CD8-positive, alpha-beta memory T cell (primary cell): ENCODE measurements at regions not wholly inside any gene's neighbourhood (a gene's known extent, or its start where the extent isn't known, plus 50 kb on each side); places are given as distances from the start of the nearest gene placed in this dataset.
A peak's percentile ranks its signal among the peaks of the same experiment; 100 is the strongest.

ENCODE experiments used
- CTCF ChIA-PET: fragments of 350-600 bp; sonication (Branson Sonifier 250); formaldehyde crosslinking; loops from one replicate; lab custom pipeline; 2021; ENCODE audit warnings: antibody characterized with exemption; lab: Charles Lee
- POLR2A ChIA-PET: fragments of 350-600 bp; sonication (Branson Sonifier 250); formaldehyde crosslinking; loops from one replicate; lab custom pipeline; 2021; ENCODE audit warnings: antibody characterized with exemption; lab: Charles Lee
- DNase-seq, 5 donors: peaks; one replicate each; pipeline versions ENCODE4 v3.0.0 to v3.0.0-alpha.2; 2020 to 2022; ENCODE audit warnings: mixed read lengths in 1 of 5
- H3K27ac ChIP-seq: one replicate; pipeline ENCODE4 v1.7.0; 2013; ENCODE audit warnings: low read depth, mild to moderate bottlenecking, low read length, moderate library complexity
- H3K27me3 ChIP-seq: 2 replicates; pipeline ENCODE4 v1.7.0; 2013; ENCODE audit warnings: low read length, mild to moderate bottlenecking; ENCODE audit not compliant: insufficient read depth, poor library complexity, severe bottlenecking
- H3K36me3 ChIP-seq: 2 replicates; pipeline ENCODE4 v1.7.0; 2013; ENCODE audit warnings: mild to moderate bottlenecking, low read length, moderate library complexity; ENCODE audit not compliant: insufficient read depth
- H3K4me1 ChIP-seq: 2 replicates; pipeline ENCODE4 v1.7.0; 2013; ENCODE audit warnings: mild to moderate bottlenecking, low read length, moderate library complexity; ENCODE audit not compliant: insufficient read depth
- H3K4me3 ChIP-seq: 2 replicates; pipeline ENCODE4 v1.7.0; 2013; ENCODE audit warnings: mild to moderate bottlenecking, low read length
- H3K9me3 ChIP-seq: 2 replicates; pipeline ENCODE4 v1.7.0; 2013; ENCODE audit warnings: mild to moderate bottlenecking, low read length
- H3K27ac Mint-ChIP-seq, 8 donors: one replicate each; pipeline ENCODE4 v1.8.0; 2020 to 2021; ENCODE audit warnings: mixed read lengths in 8 of 8, mild to moderate bottlenecking in 6 of 8, inconsistent platforms in 3 of 8, moderate library complexity in 3 of 8
- H3K27me3 Mint-ChIP-seq, 2 donors: one replicate each; pipeline ENCODE4 v1.8.0; 2020 to 2021; ENCODE audit warnings: mixed read lengths in 2 of 2, mild to moderate bottlenecking in 1 of 2, moderate library complexity in 1 of 2
- H3K36me3 Mint-ChIP-seq, 3 donors: one replicate each; pipeline ENCODE4 v1.8.0; 2020 to 2021; ENCODE audit warnings: mixed read lengths in 3 of 3, inconsistent platforms in 1 of 3, mild to moderate bottlenecking in 1 of 3
- H3K4me1 Mint-ChIP-seq, 3 donors: one replicate each; pipeline ENCODE4 v1.8.0; 2020 to 2021; ENCODE audit warnings: mixed read lengths in 3 of 3, inconsistent platforms in 1 of 3, mild to moderate bottlenecking in 1 of 3
- H3K4me3 Mint-ChIP-seq, 7 donors: one replicate each; pipeline ENCODE4 v1.8.0; 2020 to 2021; ENCODE audit warnings: mixed read lengths in 7 of 7, mild to moderate bottlenecking in 6 of 7, moderate library complexity in 4 of 7, inconsistent platforms in 2 of 7
- H3K9me3 Mint-ChIP-seq, 5 donors: one replicate each; pipeline ENCODE4 v1.8.0; 2020 to 2022; ENCODE audit warnings: mixed read lengths in 5 of 5, mild to moderate bottlenecking in 3 of 5, moderate library complexity in 2 of 5, inconsistent platforms in 1 of 5

GRCh38 chrX:39688219-39688575 is 409.6 kb downstream of the BCOR start:
- Histone ChIP-seq H3K36me3 (no peaks in the 10 kb centered on the region), H3K4me3 (no peak overlapping the region), H3K9me3 (no peaks in the 10 kb centered on the region), H3K27me3 (no peaks in the 10 kb centered on the region), H3K4me1 (no peaks in the 10 kb centered on the region), H3K27ac (no peak overlapping the region)
- CTCF ChIA-PET = no interaction called here
- Mint-ChIP-seq H3K27me3 (peaks cover 23 to 36% of the 10 kb centered on the region in 2 donors), H3K4me1 (peaks cover 0 to 7% (median 0%) of the 10 kb centered on the region in 3 donors), H3K4me3 (peak overlapping the region in 1 of 7 donors; percentile 29), H3K27ac (no peak overlapping the region), H3K9me3 (no peaks in the 10 kb centered on the region), H3K36me3 (no peaks in the 10 kb centered on the region)
- POLR2A ChIA-PET = no interaction called here
- DNase-seq = no peak

- no peak overlapping the region for H3K27ac ChIP-seq
- H3K36me3 Mint-ChIP-seq = no peaks in the 10 kb centered on the region
- no peaks in the 10 kb centered on the region for H3K9me3 ChIP-seq
- H3K4me3 ChIP-seq = no peak overlapping the region
- H3K4me1 Mint-ChIP-seq = peaks cover 0 to 7% (median 0%) of the 10 kb centered on the region in 3 donors
- H3K36me3 ChIP-seq = no peaks in the 10 kb centered on the region
- no peaks in the 10 kb centered on the region for H3K9me3 Mint-ChIP-seq
- no peak for DNase-seq
- POLR2A ChIA-PET = no interaction called here
- peaks cover 27 to 36% of the 10 kb centered on the region in 2 donors for H3K27me3 Mint-ChIP-seq
- no peak overlapping the region for H3K27ac Mint-ChIP-seq
- H3K27me3 ChIP-seq = no peaks in the 10 kb centered on the region
- no peaks in the 10 kb centered on the region for H3K4me1 ChIP-seq
- CTCF ChIA-PET = no interaction called here
- H3K4me3 Mint-ChIP-seq = peak overlapping the region in 1 of 7 donors; percentile 29
Observed at GRCh38 chrX:39688576-39689375, 409.0 kb downstream of the BCOR start.

GRCh38 chrX:39689376-39690104 is 408.2 kb downstream of the BCOR start:
- no peaks in the 10 kb centered on the region for H3K27me3 ChIP-seq
- POLR2A ChIA-PET = no interaction called here
- no peak for DNase-seq
- H3K4me1 ChIP-seq = no peaks in the 10 kb centered on the region
- Mint-ChIP-seq H3K4me1 (peaks cover 0 to 7% (median 0%) of the 10 kb centered on the region in 3 donors), H3K27me3 (peaks cover 29 to 36% of the 10 kb centered on the region in 2 donors), H3K27ac (no peak overlapping the region), H3K36me3 (no peaks in the 10 kb centered on the region), H3K4me3 (peak overlapping the region in 3 of 7 donors; percentile 37 to 54 (median 49)), H3K9me3 (no peaks in the 10 kb centered on the region)
- H3K4me3 ChIP-seq = no peak overlapping the region
- H3K27ac ChIP-seq = no peak overlapping the region
- H3K9me3 ChIP-seq = no peaks in the 10 kb centered on the region
- no peaks in the 10 kb centered on the region for H3K36me3 ChIP-seq
- CTCF ChIA-PET = no interaction called here

GRCh38 chrX:39690541-39691415 is 407.0 kb downstream of the BCOR start:
- no peak overlapping the region for H3K27ac ChIP-seq
- H3K27me3 ChIP-seq = no peaks in the 10 kb centered on the region
- ChIA-PET CTCF (no interaction called here), POLR2A (no interaction called here)
- no peaks in the 10 kb centered on the region for H3K9me3 ChIP-seq
- no peaks in the 10 kb centered on the region for H3K9me3 Mint-ChIP-seq
- no peaks in the 10 kb centered on the region for H3K36me3 Mint-ChIP-seq
- H3K36me3 ChIP-seq = no peaks in the 10 kb centered on the region
- H3K4me3 ChIP-seq = no peak overlapping the region
- H3K4me1 Mint-ChIP-seq = peaks cover 0 to 7% (median 0%) of the 10 kb centered on the region in 3 donors
- H3K4me1 ChIP-seq = no peaks in the 10 kb centered on the region
- no peak for DNase-seq
- no peak overlapping the region for H3K27ac Mint-ChIP-seq
- peaks cover 31 to 33% of the 10 kb centered on the region in 2 donors for H3K27me3 Mint-ChIP-seq
- H3K4me3 Mint-ChIP-seq = no peak overlapping the region

- CTCF ChIA-PET = no interaction called here
- no peaks in the 10 kb centered on the region for H3K36me3 Mint-ChIP-seq
Observed at GRCh38 chrX:39691724-39692123, 406.0 kb downstream of the BCOR start.

GRCh38 chrX:39692796-39693195 is 405.0 kb downstream of the BCOR start:
- H3K9me3 ChIP-seq = no peaks in the 10 kb centered on the region

More at GRCh38 chrX:39691724-39692123, 406.0 kb downstream of the BCOR start:
- H3K36me3 ChIP-seq = no peaks in the 10 kb centered on the region
- H3K27me3 ChIP-seq = no peaks in the 10 kb centered on the region
- DNase-seq = no peak
- H3K4me3 Mint-ChIP-seq = no peak overlapping the region
- H3K9me3 ChIP-seq = no peaks in the 10 kb centered on the region
- POLR2A ChIA-PET = no interaction called here
- no peaks in the 10 kb centered on the region for H3K4me1 ChIP-seq
- H3K4me3 ChIP-seq = no peak overlapping the region
- no peak overlapping the region for H3K27ac Mint-ChIP-seq
- no peak overlapping the region for H3K27ac ChIP-seq
- H3K27me3 Mint-ChIP-seq = peaks cover 29 to 30% of the 10 kb centered on the region in 2 donors
- H3K9me3 Mint-ChIP-seq = peaks cover 0 to 3% (median 2%) of the 10 kb centered on the region in 5 donors
- peaks cover 0 to 7% (median 0%) of the 10 kb centered on the region in 3 donors for H3K4me1 Mint-ChIP-seq

GRCh38 chrX:39693298-39693697 is 404.5 kb downstream of the BCOR start:
- Histone ChIP-seq H3K4me1 (no peaks in the 10 kb centered on the region), H3K27me3 (no peaks in the 10 kb centered on the region), H3K4me3 (no peak overlapping the region), H3K27ac (no peak overlapping the region), H3K9me3 (no peaks in the 10 kb centered on the region), H3K36me3 (no peaks in the 10 kb centered on the region)
- DNase-seq = no peak
- Mint-ChIP-seq H3K36me3 (no peaks in the 10 kb centered on the region), H3K27me3 (peaks cover 24 to 26% of the 10 kb centered on the region in 2 donors), H3K27ac (no peak overlapping the region), H3K4me1 (peaks cover 0 to 4% (median 0%) of the 10 kb centered on the region in 3 donors), H3K4me3 (no peak overlapping the region), H3K9me3 (peaks cover 0 to 3% (median 2%) of the 10 kb centered on the region in 5 donors)
- ChIA-PET CTCF (no interaction called here), POLR2A (no interaction called here)

More at GRCh38 chrX:39692796-39693195, 405.0 kb downstream of the BCOR start:
- no peak overlapping the region for H3K27ac Mint-ChIP-seq
- no peaks in the 10 kb centered on the region for H3K4me1 ChIP-seq
- ChIA-PET POLR2A (no interaction called here), CTCF (no interaction called here)
- H3K27me3 ChIP-seq = no peaks in the 10 kb centered on the region
- no peak overlapping the region for H3K27ac ChIP-seq
- peaks cover 0 to 7% (median 0%) of the 10 kb centered on the region in 3 donors for H3K4me1 Mint-ChIP-seq
- H3K9me3 Mint-ChIP-seq = peaks cover 0 to 3% (median 2%) of the 10 kb centered on the region in 5 donors
- H3K27me3 Mint-ChIP-seq = peaks cover 28 to 31% of the 10 kb centered on the region in 2 donors
- H3K4me3 ChIP-seq = no peak overlapping the region
- H3K36me3 ChIP-seq = no peaks in the 10 kb centered on the region
- DNase-seq = no peak
- H3K36me3 Mint-ChIP-seq = no peaks in the 10 kb centered on the region
- H3K4me3 Mint-ChIP-seq = no peak overlapping the region
